GM18502 (cell line): ENCODE measurements at regions not wholly inside any gene's neighbourhood (a gene's known extent, or its start where the extent isn't known, plus 50 kb on each side); places are given as distances from the start of the nearest gene placed in this dataset.
"Not testable (repeated sequence)": the region's sequence is repeated elsewhere in the genome, so short reads cannot be mapped to it uniquely, and the experiment has no call there.

Experiments
- ATAC-seq: cut with Tn5 transposase; IDR thresholded peaks from one replicate; pipeline ENCODE4 v1.9.1; 2021; ENCODE audit warnings: mild to moderate bottlenecking; ENCODE audit not compliant: unreplicated experiment, poor library complexity

- ATAC-seq, result no peak
Measured at GRCh38 chr7:93830141-93830925, 60.2 kb downstream of the TFPI2 start.

- peak; percentile 59 for ATAC-seq
Measured at GRCh38 chr7:93828260-93828659, 62.3 kb downstream of the TFPI2 start.

GRCh38 chr7:93823621-93824020 is 66.9 kb downstream of the TFPI2 start:
- ATAC-seq, result no peak

- ATAC-seq, result peak; percentile 45
Measured at GRCh38 chr7:93821463-93821862, 69.1 kb downstream of the TFPI2 start.

GRCh38 chr7:93819699-93820098 is 70.9 kb downstream of the TFPI2 start:
- no peak for ATAC-seq

GRCh38 chr7:93817526-93817925 is 73.0 kb downstream of the TFPI2 start:
- no peak for ATAC-seq

- no peak for ATAC-seq
Measured at GRCh38 chr7:93817004-93817403, 73.5 kb downstream of the TFPI2 start.

GRCh38 chr7:93813514-93813913 is 77.0 kb downstream of the TFPI2 start:
- no peak for ATAC-seq

GRCh38 chr7:93812061-93812460 is 78.5 kb downstream of the TFPI2 start:
- no peak for ATAC-seq

- no peak for ATAC-seq
Measured at GRCh38 chr7:93811198-93811597, 79.4 kb downstream of the TFPI2 start.

GRCh38 chr7:93810561-93810960 is 80.0 kb downstream of the TFPI2 start:
- ATAC-seq, result no peak

GRCh38 chr7:93804726-93805125 is 85.8 kb downstream of the TFPI2 start:
- ATAC-seq, result no peak

- ATAC-seq, result no peak
Measured at GRCh38 chr7:93799750-93800357, 90.7 kb downstream of the TFPI2 start.

- ATAC-seq, result not testable (repeated sequence)
Measured at GRCh38 chr7:93793084-93793697, 97.4 kb downstream of the TFPI2 start.

- ATAC-seq, result no peak
Measured at GRCh38 chr7:93779115-93779514, 111.4 kb downstream of the TFPI2 start.

GRCh38 chr7:93778384-93778783 is 112.2 kb downstream of the TFPI2 start:
- no peak for ATAC-seq

GRCh38 chr7:93773446-93773845 is 117.1 kb downstream of the TFPI2 start:
- no peak for ATAC-seq

- ATAC-seq, result no peak
Measured at GRCh38 chr7:93765475-93765874, 125.1 kb downstream of the TFPI2 start.

- no peak for ATAC-seq
Measured at GRCh38 chr7:93758631-93759030, 131.9 kb downstream of the TFPI2 start.

- no peak for ATAC-seq
Measured at GRCh38 chr7:93757426-93757825, 133.1 kb downstream of the TFPI2 start.

- ATAC-seq, result no peak
Measured at GRCh38 chr7:93756890-93757289, 133.7 kb downstream of the TFPI2 start.

GRCh38 chr7:93751421-93751820 is 139.1 kb downstream of the TFPI2 start:
- ATAC-seq, result no peak
